CD4-positive, alpha-beta T cell treated with Interleukin-12 subunit alpha and Interleukin-12 subunit beta, for 1 hour (primary cell): ENCODE measurements at regions not wholly inside any gene's neighbourhood (a gene's known extent, or its start where the extent isn't known, plus 50 kb on each side); places are given as distances from the start of the nearest gene placed in this dataset.

Experiments
- DNase-seq: peaks from one replicate; pipeline ENCODE4 v3.0.0-alpha.2; 2020

- DNase-seq, result no peak
Observed at GRCh38 chr5:118687661-118688621, 300.4 kb downstream of the DTWD2 start.

- no peak for DNase-seq
Observed at GRCh38 chr5:118687100-118687499, 301.2 kb downstream of the DTWD2 start.

GRCh38 chr5:118681655-118682054 is 306.7 kb downstream of the DTWD2 start:
- DNase-seq, result no peak

- DNase-seq, result no peak
Observed at GRCh38 chr5:118679264-118679940, 308.9 kb downstream of the DTWD2 start.

GRCh38 chr5:118678746-118679145 is 309.6 kb downstream of the DTWD2 start:
- DNase-seq, result no peak

GRCh38 chr5:118675247-118675646 is 313.1 kb downstream of the DTWD2 start:
- DNase-seq, result no peak

GRCh38 chr5:118657576-118657975 is 330.8 kb downstream of the DTWD2 start:
- no peak for DNase-seq

GRCh38 chr5:118653872-118654271 is 334.5 kb downstream of the DTWD2 start:
- no peak for DNase-seq

- DNase-seq, result no peak
Observed at GRCh38 chr5:118653183-118653582, 335.2 kb downstream of the DTWD2 start.

GRCh38 chr5:118651002-118651401 is 337.3 kb downstream of the DTWD2 start:
- DNase-seq, result no peak

GRCh38 chr5:118647587-118647986 is 340.8 kb downstream of the DTWD2 start:
- no peak for DNase-seq

- DNase-seq, result no peak
Observed at GRCh38 chr5:118646917-118647316, 341.4 kb downstream of the DTWD2 start.

- no peak for DNase-seq
Observed at GRCh38 chr5:118637947-118638670, 350.2 kb downstream of the DTWD2 start.

- no peak for DNase-seq
Observed at GRCh38 chr5:118628660-118629354, 359.5 kb downstream of the DTWD2 start.

GRCh38 chr5:118620233-118620632 is 368.1 kb downstream of the DTWD2 start:
- no peak for DNase-seq

GRCh38 chr5:118619823-118620222 is 368.5 kb downstream of the DTWD2 start:
- DNase-seq, result no peak

GRCh38 chr5:118616281-118616680 is 372.1 kb downstream of the DTWD2 start:
- no peak for DNase-seq

- DNase-seq, result no peak
Observed at GRCh38 chr5:118614731-118615456, 373.5 kb downstream of the DTWD2 start.

- DNase-seq, result no peak
Observed at GRCh38 chr5:118611332-118611945, 376.9 kb downstream of the DTWD2 start.

GRCh38 chr5:118606940-118607339 is 381.4 kb downstream of the DTWD2 start:
- DNase-seq, result no peak

GRCh38 chr5:118605761-118606160 is 382.6 kb downstream of the DTWD2 start:
- DNase-seq, result no peak

- no peak for DNase-seq
Observed at GRCh38 chr5:118604106-118604505, 384.2 kb downstream of the DTWD2 start.
